A673 (cell line): ENCODE measurements at regions not wholly inside any gene's neighbourhood (a gene's known extent, or its start where the extent isn't known, plus 50 kb on each side); places are given as distances from the start of the nearest gene placed in this dataset.

ENCODE experiments used
- BruUV-seq: library from RNA; stranded (reverse); fragments of 400-500 nt; replicated peaks from 2 replicates; lab custom pipeline; 2021; lab: Mats Ljungman, UMichigan
- CTCF ChIA-PET: fragments of 300-600 bp; sonication (Branson Sonifier 250); formaldehyde crosslinking; loops from one replicate; lab custom pipeline; 2022; ENCODE audit warnings: antibody characterized with exemption; lab: Charles Lee
- POLR2A ChIA-PET: fragments of 300-600 bp; sonication (Branson Sonifier 250); formaldehyde crosslinking; loops from one replicate; lab custom pipeline; 2022; ENCODE audit warnings: antibody characterized with exemption; ENCODE audit not compliant: low non-redundant PET; lab: Charles Lee
- DNase-seq: peaks from one replicate; pipeline ENCODE4 v3.0.0-alpha.2; 2015; ENCODE audit warnings: low spot score
- H3K27ac ChIP-seq: fragments of 200-600 bp; sonication (generic); 2 replicates; pipeline ENCODE4 v1.5.1; 2016; ENCODE audit warnings: mixed run types, low read depth, mild to moderate bottlenecking, mixed read lengths, antibody characterized with exemption, low read length; ENCODE audit not compliant: poor library complexity, severe bottlenecking
- H3K27me3 ChIP-seq: fragments of 200-600 bp; sonication (generic); replicated peaks from 2 replicates; pipeline ENCODE4 v1.6.1; 2017; ENCODE audit warnings: mixed run types, low read depth, mild to moderate bottlenecking, mixed read lengths, antibody characterized with exemption, low read length; ENCODE audit not compliant: insufficient read depth, poor library complexity
- H3K36me3 ChIP-seq: fragments of 200-600 bp; sonication (generic); 2 replicates; pipeline ENCODE4 v1.6.1; 2016; ENCODE audit warnings: mixed run types, mild to moderate bottlenecking, mixed read lengths, antibody characterized with exemption, low read length; ENCODE audit not compliant: insufficient read depth, poor library complexity, severe bottlenecking
- H3K4me1 ChIP-seq: fragments of 200-600 bp; sonication (generic); 2 replicates; pipeline ENCODE4 v1.6.1; 2017; ENCODE audit warnings: mixed run types, mild to moderate bottlenecking, mixed read lengths, antibody characterized with exemption, low read length; ENCODE audit not compliant: insufficient read depth, poor library complexity, severe bottlenecking
- H3K4me3 ChIP-seq: fragments of 200-600 bp; sonication (generic); 2 replicates; pipeline ENCODE4 v1.5.1; 2016; ENCODE audit warnings: low read depth, mixed run types, mild to moderate bottlenecking, mixed read lengths, low read length; ENCODE audit not compliant: poor library complexity, severe bottlenecking
- H3K9me3 ChIP-seq: fragments of 200-600 bp; sonication (generic); 2 replicates; pipeline ENCODE4 v1.6.1; 2016; ENCODE audit warnings: mixed run types, low read depth, mild to moderate bottlenecking, mixed read lengths, antibody characterized with exemption, low read length; ENCODE audit not compliant: poor library complexity, severe bottlenecking
- EZH2 ChIP-seq: fragments of 200-600 bp; sonication (generic); IDR thresholded peaks from 2 replicates; pipeline ENCODE4 v1.6.1; 2017; ENCODE audit warnings: borderline replicate concordance, low read depth, mild to moderate bottlenecking, mixed read lengths, antibody characterized with exemption, low read length; ENCODE audit not compliant: poor library complexity, severe bottlenecking
- intact Hi-C: fragments of 100-400 bp; cut with micrococcal nuclease; formaldehyde crosslinking; loops from one replicate; pipeline ENCODE4 v1.10.0; 2022; ENCODE audit not compliant: unreplicated experiment
- TF ChIP-seq, protein P1 (sequence below): fragments of 300-800, 200-600 bp; sonication (generic); conservative IDR thresholded peaks from 2 replicates; pipeline ENCODE4 v1.5.1; 2017; ENCODE audit warnings: low read depth, mild to moderate bottlenecking, antibody characterized with exemption, low read length, moderate library complexity, mixed read lengths

DNA sequence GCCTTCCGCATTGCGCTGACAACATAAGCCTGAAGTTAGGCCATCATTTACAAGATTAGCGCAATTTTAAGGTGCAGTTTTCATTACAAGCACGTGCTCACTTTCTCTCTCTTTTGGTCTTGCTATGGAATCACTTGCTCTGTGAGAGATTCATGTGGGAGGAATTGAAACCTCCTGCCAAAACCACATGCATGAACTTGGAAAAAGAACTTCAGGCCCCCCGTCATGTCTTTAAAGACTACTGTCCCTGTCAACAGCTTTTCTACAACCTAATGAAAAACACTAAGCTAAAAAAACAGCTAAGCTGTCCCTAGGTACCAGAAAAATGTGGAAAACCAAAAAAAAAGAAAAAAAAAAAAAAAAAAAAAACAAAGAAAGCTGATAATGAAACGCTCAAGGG is 1707.6 kb upstream of the RAG2 start:
- ChIA-PET POLR2A (interaction anchor here (0.6 kb wide), 1 partner anchor 147 kb away, joined by 4 read pairs; no protein-coding TSS in a partner anchor), CTCF (no interaction called here)
- no peaks in the 10 kb centered on the region for H3K4me1 ChIP-seq
- no peak overlapping the region for H3K4me3 ChIP-seq
- BruUV-seq, result no TSS peak
- H3K36me3 ChIP-seq, result no peaks in the 10 kb centered on the region
- intact Hi-C loops, result no loop called here
- no peak overlapping the region for H3K27ac ChIP-seq
- peaks cover 4% of the 10 kb centered on the region for H3K9me3 ChIP-seq
- DNase-seq, result no peak
- no peak for TF ChIP-seq EZH2
- TF ChIP-seq, protein P1, sequence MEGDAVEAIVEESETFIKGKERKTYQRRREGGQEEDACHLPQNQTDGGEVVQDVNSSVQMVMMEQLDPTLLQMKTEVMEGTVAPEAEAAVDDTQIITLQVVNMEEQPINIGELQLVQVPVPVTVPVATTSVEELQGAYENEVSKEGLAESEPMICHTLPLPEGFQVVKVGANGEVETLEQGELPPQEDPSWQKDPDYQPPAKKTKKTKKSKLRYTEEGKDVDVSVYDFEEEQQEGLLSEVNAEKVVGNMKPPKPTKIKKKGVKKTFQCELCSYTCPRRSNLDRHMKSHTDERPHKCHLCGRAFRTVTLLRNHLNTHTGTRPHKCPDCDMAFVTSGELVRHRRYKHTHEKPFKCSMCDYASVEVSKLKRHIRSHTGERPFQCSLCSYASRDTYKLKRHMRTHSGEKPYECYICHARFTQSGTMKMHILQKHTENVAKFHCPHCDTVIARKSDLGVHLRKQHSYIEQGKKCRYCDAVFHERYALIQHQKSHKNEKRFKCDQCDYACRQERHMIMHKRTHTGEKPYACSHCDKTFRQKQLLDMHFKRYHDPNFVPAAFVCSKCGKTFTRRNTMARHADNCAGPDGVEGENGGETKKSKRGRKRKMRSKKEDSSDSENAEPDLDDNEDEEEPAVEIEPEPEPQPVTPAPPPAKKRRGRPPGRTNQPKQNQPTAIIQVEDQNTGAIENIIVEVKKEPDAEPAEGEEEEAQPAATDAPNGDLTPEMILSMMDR, result no peak
- H3K27me3 ChIP-seq, result no peaks in the 10 kb centered on the region

DNA sequence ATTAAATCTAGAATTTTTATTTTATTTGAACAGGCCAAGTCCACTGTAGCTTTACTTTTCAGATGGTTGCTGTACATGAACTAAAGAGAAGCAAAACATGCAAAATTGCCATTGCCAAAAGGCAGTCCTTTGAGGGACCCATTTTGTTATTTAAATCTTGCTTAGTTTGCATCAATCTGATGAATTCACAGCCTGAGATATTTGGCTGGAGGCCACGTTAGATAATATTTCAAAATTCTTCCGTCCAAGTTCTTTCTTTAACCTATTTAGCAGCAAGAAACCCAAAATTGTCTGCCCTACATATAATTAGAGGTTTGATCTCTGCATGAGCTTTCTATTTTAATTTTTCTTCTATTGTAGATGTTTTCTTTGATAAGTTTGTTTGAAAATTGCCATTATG is 1706.9 kb upstream of the RAG2 start:
- ChIA-PET CTCF (no interaction called here), POLR2A (no interaction called here)
- Histone ChIP-seq H3K4me1 (no peaks in the 10 kb centered on the region), H3K36me3 (no peaks in the 10 kb centered on the region), H3K9me3 (peaks cover 4% of the 10 kb centered on the region), H3K27ac (no peak overlapping the region), H3K4me3 (no peak overlapping the region), H3K27me3 (no peaks in the 10 kb centered on the region)
- TF ChIP-seq EZH2, result no peak
- TF ChIP-seq, protein P1, result no peak
- no TSS peak for BruUV-seq
- DNase-seq, result no peak
- intact Hi-C loops, result no loop called here

DNA sequence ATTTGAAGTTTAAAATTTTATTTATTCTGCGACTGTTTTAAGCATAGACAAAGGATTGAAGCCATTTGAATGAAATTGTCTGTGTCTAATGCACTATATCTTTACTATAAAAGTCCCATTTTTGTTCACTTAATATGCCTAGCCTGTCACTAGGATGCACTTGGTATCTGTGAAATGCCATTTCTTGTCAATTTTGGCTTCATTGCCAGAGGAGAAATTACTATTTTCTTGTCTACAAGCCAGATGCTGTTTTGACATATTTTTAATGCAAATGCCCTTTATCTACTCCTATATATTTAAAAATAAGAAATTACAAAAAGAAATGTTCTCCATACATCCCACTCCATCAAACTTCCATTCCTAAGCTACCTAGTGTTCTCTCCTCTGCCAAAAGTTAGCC is 1704.5 kb upstream of the RAG2 start:
- no peak overlapping the region for H3K27ac ChIP-seq
- no peak overlapping the region for H3K4me3 ChIP-seq
- H3K27me3 ChIP-seq, result no peaks in the 10 kb centered on the region
- H3K4me1 ChIP-seq, result no peaks in the 10 kb centered on the region
- no TSS peak for BruUV-seq
- no peak for TF ChIP-seq EZH2
- TF ChIP-seq, protein P1, result no peak
- intact Hi-C loops, result no loop called here
- peaks cover 4% of the 10 kb centered on the region for H3K9me3 ChIP-seq
- ChIA-PET POLR2A (no interaction called here), CTCF (no interaction called here)
- H3K36me3 ChIP-seq, result no peaks in the 10 kb centered on the region
- no peak for DNase-seq
